ENCODE measurements at regions not wholly inside any gene's neighbourhood (a gene's known extent, or its start where the extent isn't known, plus 50 kb on each side); places are given as distances from the start of the nearest gene placed in this dataset.

- no peak overlapping the region for H2AFZ ChIP-seq (replicated peaks; ENCODE audit: low read length, poor library complexity)
- no peak overlapping the region for H3K27ac ChIP-seq (ENCODE audit: insufficient read depth, low read length)
- H3K4me3 ChIP-seq (ENCODE audit: insufficient read depth, low read depth, low read length), result no peak overlapping the region
- no peak overlapping the region for H2AK9ac ChIP-seq (replicated peaks; ENCODE audit: low read depth, low read length, poor library complexity)
- no peak overlapping the region for H2BK20ac ChIP-seq (ENCODE audit: low read depth, low read length)
- no peak overlapping the region for H3K14ac ChIP-seq (replicated peaks; ENCODE audit: low read depth, low read length)
- H3K79me1 ChIP-seq (ENCODE audit: low read depth in 1 of 2, low read length in 2 of 2), result no peaks in the 10 kb centered on the region
- no peak overlapping the region for H2AK5ac ChIP-seq (ENCODE audit: low read depth, low read length)
- in situ Hi-C loops (cut with MboI; ENCODE audit: low sequenced_read_pairs), result no loop called here
- TF ChIP-seq SMC3 (IDR thresholded peaks at IDR 0.05; ENCODE audit: low read depth, low read length), result no peak
- TF ChIP-seq POLR2A (IDR thresholded peaks at IDR 0.05; ENCODE audit: low read depth, low read length), result no peak
- TF ChIP-seq CEBPB (IDR thresholded peaks at IDR 0.05; ENCODE audit: low read depth, low read length), result no peak
- TF ChIP-seq CTCF (conservative IDR thresholded peaks at IDR 0.05; ENCODE audit: low read depth, low read length), result no peak
- TF ChIP-seq MAZ (IDR thresholded peaks at IDR 0.05; ENCODE audit: borderline replicate concordance, low read depth, low read length), result no peak
- TF ChIP-seq BHLHE40 (IDR thresholded peaks at IDR 0.05; ENCODE audit: low read depth, low read length), result no peak
- no peak for TF ChIP-seq RAD21 (IDR thresholded peaks at IDR 0.05; ENCODE audit: low read length)
- TF ChIP-seq USF2 (IDR thresholded peaks at IDR 0.05; ENCODE audit: low read depth, low read length), result no peak
- TF ChIP-seq MAFK (IDR thresholded peaks at IDR 0.05; ENCODE audit: low read depth, low read length), result no peak
- no peak for TF ChIP-seq NFE2L2 (IDR thresholded peaks at IDR 0.05; ENCODE audit: low read depth, low read length)
- TF ChIP-seq FOS (IDR thresholded peaks at IDR 0.05; ENCODE audit: low read depth, low read length), result no peak
- TF ChIP-seq CHD1 (IDR thresholded peaks at IDR 0.05; ENCODE audit: low read depth, low read length), result no peak
- TF ChIP-seq MXI1 (IDR thresholded peaks at IDR 0.05; ENCODE audit: borderline replicate concordance, low read depth, low read length), result no peak
- TF ChIP-seq RFX5 (IDR thresholded peaks at IDR 0.05; ENCODE audit: low read depth, low read length), result no peak
- H3K23ac ChIP-seq (ENCODE audit: low read depth, low read length), result no peak overlapping the region
- 88% methylated on average over 2 of the region's 11 CpGs; no CpG with 5 or more reads in 1 of the 2 experiments for WGBS, 2 experiments (ENCODE audit: extremely low coverage in 2 of 2, insufficient read length in 1 of 2)
- no peak overlapping the region for H3K56ac ChIP-seq (ENCODE audit: extremely low read depth, insufficient read depth, low read length)
- H4K8ac ChIP-seq (ENCODE audit: low read depth in 2 of 2, low read length in 2 of 2), result no peak overlapping the region
- no peak overlapping the region for H4K5ac ChIP-seq (ENCODE audit: low read depth, low read length)
- ChIA-PET POLR2A (ENCODE audit: unreplicated experiment) (no interaction called here), CTCF (no interaction called here)
- no peak overlapping the region for H4K91ac ChIP-seq (ENCODE audit: insufficient read depth, low read depth, low read length)
- H3K9ac ChIP-seq (ENCODE audit: low read depth, low read length), result no peak overlapping the region
- H3K4ac ChIP-seq (ENCODE audit: low read depth, low read length), result no peak overlapping the region
- no peak overlapping the region for H3K18ac ChIP-seq (ENCODE audit: low read depth, low read length)
- BruUV-seq (replicated peaks), result no TSS peak
- DNase-seq, result no peak
- peaks cover 33% of the 10 kb centered on the region; the same call in 1 of the 2 replicates for H3K9me3 ChIP-seq (ENCODE audit: control insufficient read depth, insufficient read depth, low read length)
- H3K27me3 ChIP-seq (ENCODE audit: control insufficient read depth, insufficient read depth, low read length), result no peaks in the 10 kb centered on the region
- no peaks in the 10 kb centered on the region for H3K4me1 ChIP-seq (ENCODE audit: control insufficient read depth, insufficient read depth, low read length)
- dilution Hi-C loops (cut with HindIII; ENCODE audit: low sequenced_read_pairs, unreplicated experiment), result no loop called here
- intact Hi-C loops (cut with micrococcal nuclease), result no loop called here
- H2BK120ac ChIP-seq (ENCODE audit: low read depth, low read length), result no peak overlapping the region
- no peak overlapping the region for H2BK5ac ChIP-seq (ENCODE audit: low read depth, low read length, poor library complexity, severe bottlenecking)
- ATAC-seq (ENCODE audit: low read depth), result no peak
- H3K4me2 ChIP-seq (ENCODE audit: low read depth, low read length), result no peak overlapping the region
- H2BK15ac ChIP-seq (ENCODE audit: low read depth, low read length), result no peak overlapping the region
- H3K36me3 ChIP-seq (ENCODE audit: control insufficient read depth, insufficient read depth, low read length), result no peaks in the 10 kb centered on the region
- H3K9me1 ChIP-seq (ENCODE audit: insufficient read depth, low read length), result no peaks in the 10 kb centered on the region
- no peaks in the 10 kb centered on the region for H4K20me1 ChIP-seq (ENCODE audit: insufficient read depth, low read length)
Measured at GRCh38 chr6:167763056-167763944, 63.4 kb upstream of the AFDN start.

All from IMR-90 (cell line).